Astrocyte of the spinal cord (primary cell): ENCODE measurements at regions not wholly inside any gene's neighbourhood (a gene's known extent, or its start where the extent isn't known, plus 50 kb on each side); places are given as distances from the start of the nearest gene placed in this dataset.

Experiments
- DNase-seq: peaks from one replicate; pipeline ENCODE4 v3.0.0; 2011; ENCODE audit warnings: low read depth, low spot score
- H3K4me3 ChIP-seq: 2 replicates; pipeline ENCODE4 v1.5.1; 2011; ENCODE audit warnings: low read depth, mild to moderate bottlenecking, low read length, moderate library complexity
- in situ Hi-C: cut with HindIII; loops from 2 replicates; pipeline ENCODE4 v1.10.0; 2017; ENCODE audit warnings: low sequenced_read_pairs
- TF ChIP-seq, protein P1 (sequence below): IDR thresholded peaks from 2 replicates; pipeline ENCODE4 v1.5.1; 2012; ENCODE audit warnings: low read depth, mild to moderate bottlenecking, low read length, inconsistent platforms

DNA sequence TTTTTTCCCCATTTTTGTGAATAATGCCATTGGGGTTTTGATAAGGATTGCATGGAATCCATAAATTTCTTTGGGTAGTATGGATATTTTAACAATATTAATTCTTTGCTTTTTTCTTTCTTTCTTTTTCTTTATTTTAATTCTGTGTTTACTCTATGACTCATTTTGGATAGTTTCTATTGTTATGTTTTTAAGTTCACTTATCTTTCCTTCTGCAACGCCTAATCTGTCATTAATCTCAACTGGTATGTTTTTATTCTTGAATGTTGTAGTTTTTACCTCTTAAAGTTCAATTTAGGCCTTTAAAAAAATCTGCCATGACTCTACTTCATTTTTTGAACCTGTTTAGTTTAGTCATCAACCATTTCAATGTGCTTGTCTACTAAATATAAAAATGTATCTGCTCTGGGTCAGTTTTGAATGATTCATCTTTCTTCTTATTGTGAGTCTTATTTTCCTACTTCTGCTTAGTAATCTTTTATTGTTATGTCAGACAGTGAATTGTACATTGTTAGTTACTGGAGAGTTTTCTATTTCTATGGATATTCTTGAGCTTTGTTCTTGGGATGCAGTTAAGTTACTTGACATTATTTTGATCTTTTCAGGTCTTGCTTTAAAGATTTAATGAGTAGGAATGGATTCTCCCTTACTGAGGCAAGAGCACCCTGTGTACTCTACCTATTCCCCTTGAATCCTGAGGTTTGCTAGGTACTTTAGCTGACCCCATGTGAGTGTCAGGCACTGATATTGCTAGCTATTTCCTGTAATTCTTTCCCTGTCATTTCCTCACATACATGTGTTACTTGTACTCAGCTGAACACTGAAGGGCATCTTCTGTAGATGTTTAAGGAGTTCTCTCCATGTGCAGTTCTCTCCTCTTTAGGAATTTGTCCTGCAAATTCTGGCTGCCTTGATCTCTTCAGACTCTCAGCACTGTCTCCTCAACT is 104.2 kb downstream of the TFAP2B start:
- in situ Hi-C loops = no loop called here
- TF ChIP-seq, protein P1, sequence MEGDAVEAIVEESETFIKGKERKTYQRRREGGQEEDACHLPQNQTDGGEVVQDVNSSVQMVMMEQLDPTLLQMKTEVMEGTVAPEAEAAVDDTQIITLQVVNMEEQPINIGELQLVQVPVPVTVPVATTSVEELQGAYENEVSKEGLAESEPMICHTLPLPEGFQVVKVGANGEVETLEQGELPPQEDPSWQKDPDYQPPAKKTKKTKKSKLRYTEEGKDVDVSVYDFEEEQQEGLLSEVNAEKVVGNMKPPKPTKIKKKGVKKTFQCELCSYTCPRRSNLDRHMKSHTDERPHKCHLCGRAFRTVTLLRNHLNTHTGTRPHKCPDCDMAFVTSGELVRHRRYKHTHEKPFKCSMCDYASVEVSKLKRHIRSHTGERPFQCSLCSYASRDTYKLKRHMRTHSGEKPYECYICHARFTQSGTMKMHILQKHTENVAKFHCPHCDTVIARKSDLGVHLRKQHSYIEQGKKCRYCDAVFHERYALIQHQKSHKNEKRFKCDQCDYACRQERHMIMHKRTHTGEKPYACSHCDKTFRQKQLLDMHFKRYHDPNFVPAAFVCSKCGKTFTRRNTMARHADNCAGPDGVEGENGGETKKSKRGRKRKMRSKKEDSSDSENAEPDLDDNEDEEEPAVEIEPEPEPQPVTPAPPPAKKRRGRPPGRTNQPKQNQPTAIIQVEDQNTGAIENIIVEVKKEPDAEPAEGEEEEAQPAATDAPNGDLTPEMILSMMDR = no peak
- no peak for DNase-seq
- H3K4me3 ChIP-seq = no peak overlapping the region

DNA sequence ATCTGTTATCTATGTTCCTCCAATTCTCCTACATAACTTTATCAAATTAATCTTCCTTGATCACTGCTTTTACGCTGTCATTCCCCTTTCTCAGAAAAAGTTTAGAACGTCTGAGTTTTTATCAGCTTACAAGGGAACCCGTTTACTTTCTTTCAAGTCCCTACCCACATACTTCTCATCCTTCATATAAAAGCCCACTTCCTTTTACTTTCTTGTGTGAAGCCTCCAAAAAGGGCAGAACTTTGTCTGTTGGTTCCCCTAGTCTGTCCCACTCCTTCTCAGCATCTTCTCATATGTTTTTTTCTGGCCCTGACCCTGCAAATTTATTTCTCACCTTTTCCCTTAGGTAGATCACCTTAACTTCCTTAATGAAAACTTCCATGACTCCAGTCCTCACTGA is 106.1 kb downstream of the TFAP2B start:
- no peak overlapping the region for H3K4me3 ChIP-seq
- in situ Hi-C loops = no loop called here
- DNase-seq = no peak
- TF ChIP-seq, protein P1 = no peak

DNA sequence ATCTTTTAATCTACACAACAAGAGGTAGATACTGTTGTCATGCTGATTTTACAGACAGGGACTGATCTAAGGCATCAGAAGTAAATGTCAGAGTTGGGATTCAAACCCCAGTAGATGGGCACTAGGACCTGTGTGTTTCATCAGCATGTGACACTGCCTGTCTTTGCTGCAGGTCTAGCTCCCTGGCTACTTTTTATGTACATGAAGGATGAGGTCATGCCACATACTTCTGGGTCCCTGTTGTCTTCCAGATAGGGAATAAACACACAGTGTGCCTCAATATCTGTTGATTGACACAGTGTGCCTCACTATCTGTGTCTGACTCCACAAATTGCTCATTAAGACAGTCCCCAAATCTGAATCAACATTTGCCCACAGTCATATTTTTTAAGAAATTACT is 106.9 kb downstream of the TFAP2B start:
- no peak overlapping the region for H3K4me3 ChIP-seq
- no peak for DNase-seq
- TF ChIP-seq, protein P1 = no peak
- in situ Hi-C loops = no loop called here

DNA sequence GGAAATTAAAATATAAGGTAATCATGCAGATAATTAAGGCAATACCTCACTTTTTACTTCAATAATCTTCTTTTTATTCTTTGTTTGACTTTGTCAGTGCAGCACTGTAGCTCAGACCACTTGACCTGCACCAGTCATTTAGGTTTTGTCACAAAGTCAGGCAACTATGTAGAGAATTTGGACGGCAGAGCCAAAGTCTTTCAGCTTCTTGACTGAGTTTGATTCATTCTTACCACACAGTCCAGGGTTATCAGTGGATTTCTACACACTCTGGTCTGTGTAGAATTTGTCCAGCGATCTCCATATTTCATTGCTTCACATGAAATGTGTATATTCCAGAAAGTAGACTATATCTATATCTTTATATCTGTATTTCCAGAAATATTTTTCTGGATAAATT is 107.3 kb downstream of the TFAP2B start:
- DNase-seq = no peak
- in situ Hi-C loops = no loop called here
- TF ChIP-seq, protein P1 = no peak
- H3K4me3 ChIP-seq = no peak overlapping the region

DNA sequence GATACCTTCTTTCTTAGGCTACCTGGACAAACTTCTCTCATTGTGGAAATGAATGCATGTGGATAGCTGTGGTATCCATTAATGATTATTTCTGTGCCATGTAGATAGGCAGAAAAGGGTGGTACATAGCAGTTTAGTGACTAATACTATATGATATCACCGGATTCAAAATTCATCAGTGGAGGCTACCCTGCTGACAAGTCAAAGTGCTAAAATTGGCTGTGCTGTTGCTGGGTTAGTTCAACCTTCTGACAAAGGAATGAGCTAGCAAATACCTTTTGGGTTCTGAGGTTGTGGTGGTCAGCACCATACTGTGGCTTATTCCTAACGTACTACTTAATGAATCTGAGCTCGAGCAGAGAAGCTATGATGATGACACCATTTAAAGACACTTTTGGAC is 109.1 kb downstream of the TFAP2B start:
- TF ChIP-seq, protein P1 = no peak
- DNase-seq = peak; percentile 13
- in situ Hi-C loops = no loop called here
- H3K4me3 ChIP-seq = no peak overlapping the region

DNA sequence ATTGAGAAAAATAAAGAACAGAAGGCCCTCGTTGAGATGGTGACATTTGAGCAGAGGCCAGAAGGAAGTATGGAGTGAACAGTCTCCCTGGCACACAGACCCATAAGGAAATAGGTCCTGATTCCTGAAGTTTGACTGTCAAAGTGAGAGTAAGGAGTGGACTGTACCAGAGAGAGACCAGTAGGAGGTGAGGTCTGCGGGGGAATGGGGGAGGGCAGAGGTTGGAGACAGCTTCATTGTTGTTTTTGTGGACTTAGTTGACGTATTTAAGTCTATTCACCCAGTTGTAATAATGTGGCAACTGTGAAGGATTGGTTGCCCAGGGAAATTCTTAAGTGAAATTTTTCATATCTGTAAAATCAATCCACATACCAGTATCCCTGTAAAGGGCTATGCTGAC is 110.7 kb downstream of the TFAP2B start:
- no peak overlapping the region for H3K4me3 ChIP-seq
- TF ChIP-seq, protein P1 = no peak
- in situ Hi-C loops = no loop called here
- DNase-seq = no peak
